ENCODE measurements at regions not wholly inside any gene's neighbourhood (a gene's known extent, or its start where the extent isn't known, plus 50 kb on each side); places are given as distances from the start of the nearest gene placed in this dataset.

DNA sequence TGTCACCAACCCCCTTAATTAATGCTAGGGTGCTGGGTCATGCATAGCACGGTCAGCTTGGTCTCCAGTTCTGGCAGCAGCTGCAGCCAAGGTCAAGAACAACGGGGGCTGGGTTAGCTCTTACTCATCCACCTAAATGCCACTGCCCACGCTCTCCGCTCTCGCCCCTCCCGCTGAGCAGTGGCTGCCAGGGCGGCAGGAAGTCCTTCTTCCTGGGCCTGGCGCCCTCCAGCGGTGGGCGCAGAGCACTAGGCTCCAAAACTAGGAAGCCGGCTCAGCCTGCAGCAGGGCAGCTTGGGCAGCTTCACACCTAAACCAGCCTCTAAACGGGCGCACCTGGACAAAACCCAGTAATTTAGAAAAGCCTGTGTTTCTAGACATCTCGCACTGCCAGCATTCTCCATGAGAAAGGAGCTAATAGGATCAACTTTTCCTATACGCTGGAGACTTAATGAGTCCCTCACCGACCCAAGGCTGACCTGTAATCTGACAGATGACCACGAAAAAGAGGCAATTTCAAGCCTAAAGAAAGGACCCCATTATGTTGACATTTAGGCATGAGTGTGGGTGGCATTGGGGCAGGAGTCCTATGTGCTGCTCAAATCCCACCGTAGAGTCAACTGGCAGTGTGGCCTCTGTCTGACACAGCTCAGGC is 78.4 kb upstream of the LRRN2 start (continued):
- TF ChIP-seq, protein P1, sequence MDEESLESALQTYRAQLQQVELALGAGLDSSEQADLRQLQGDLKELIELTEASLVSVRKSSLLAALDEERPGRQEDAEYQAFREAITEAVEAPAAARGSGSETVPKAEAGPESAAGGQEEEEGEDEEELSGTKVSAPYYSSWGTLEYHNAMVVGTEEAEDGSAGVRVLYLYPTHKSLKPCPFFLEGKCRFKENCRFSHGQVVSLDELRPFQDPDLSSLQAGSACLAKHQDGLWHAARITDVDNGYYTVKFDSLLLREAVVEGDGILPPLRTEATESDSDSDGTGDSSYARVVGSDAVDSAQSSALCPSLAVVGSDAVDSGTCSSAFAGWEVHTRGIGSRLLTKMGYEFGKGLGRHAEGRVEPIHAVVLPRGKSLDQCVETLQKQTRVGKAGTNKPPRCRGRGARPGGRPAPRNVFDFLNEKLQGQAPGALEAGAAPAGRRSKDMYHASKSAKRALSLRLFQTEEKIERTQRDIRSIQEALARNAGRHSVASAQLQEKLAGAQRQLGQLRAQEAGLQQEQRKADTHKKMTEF (CRISPR knock-in tag; IDR thresholded peaks at IDR 0.05) = no peak
- TF ChIP-seq ZNF704 (CRISPR knock-in tag; IDR thresholded peaks at IDR 0.05; ENCODE audit: borderline replicate concordance) = no peak
- TF ChIP-seq XRCC5 (optimal IDR thresholded peaks at IDR 0.05; ENCODE audit: low read length) = peak; percentile 71
- no peak for TF ChIP-seq AHR (CRISPR knock-in tag; IDR thresholded peaks at IDR 0.05)
- TF ChIP-seq, protein P2, sequence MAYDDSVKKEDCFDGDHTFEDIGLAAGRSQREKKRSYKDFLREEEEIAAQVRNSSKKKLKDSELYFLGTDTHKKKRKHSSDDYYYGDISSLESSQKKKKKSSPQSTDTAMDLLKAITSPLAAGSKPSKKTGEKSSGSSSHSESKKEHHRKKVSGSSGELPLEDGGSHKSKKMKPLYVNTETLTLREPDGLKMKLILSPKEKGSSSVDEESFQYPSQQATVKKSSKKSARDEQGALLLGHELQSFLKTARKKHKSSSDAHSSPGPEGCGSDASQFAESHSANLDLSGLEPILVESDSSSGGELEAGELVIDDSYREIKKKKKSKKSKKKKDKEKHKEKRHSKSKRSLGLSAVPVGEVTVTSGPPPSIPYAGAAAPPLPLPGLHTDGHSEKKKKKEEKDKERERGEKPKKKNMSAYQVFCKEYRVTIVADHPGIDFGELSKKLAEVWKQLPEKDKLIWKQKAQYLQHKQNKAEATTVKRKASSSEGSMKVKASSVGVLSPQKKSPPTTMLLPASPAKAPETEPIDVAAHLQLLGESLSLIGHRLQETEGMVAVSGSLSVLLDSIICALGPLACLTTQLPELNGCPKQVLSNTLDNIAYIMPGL (CRISPR knock-in tag; IDR thresholded peaks at IDR 0.05; ENCODE audit: borderline replicate concordance in 1 of 2, low read depth in 1 of 2) = no peak
- TF ChIP-seq PREB (CRISPR knock-in tag; IDR thresholded peaks at IDR 0.05) = no peak
- TF ChIP-seq ZBTB43 (CRISPR knock-in tag; conservative IDR thresholded peaks at IDR 0.05) = no peak
- TF ChIP-seq ZNF333 (CRISPR knock-in tag; IDR thresholded peaks at IDR 0.05; ENCODE audit: borderline replicate concordance) = no peak
- 0 out of 2 replicates have a peak, but pooled peaks have one; percentile 15 for TF ChIP-seq MIER2 (CRISPR knock-in tag; IDR thresholded peaks at IDR 0.05)
- TF ChIP-seq ZNF432 (CRISPR knock-in tag; IDR thresholded peaks at IDR 0.05; ENCODE audit: borderline replicate concordance) = no peak
- no peak for TF ChIP-seq RFXAP (CRISPR knock-in tag; IDR thresholded peaks at IDR 0.05; ENCODE audit: borderline replicate concordance)
- TF ChIP-seq, protein P3, sequence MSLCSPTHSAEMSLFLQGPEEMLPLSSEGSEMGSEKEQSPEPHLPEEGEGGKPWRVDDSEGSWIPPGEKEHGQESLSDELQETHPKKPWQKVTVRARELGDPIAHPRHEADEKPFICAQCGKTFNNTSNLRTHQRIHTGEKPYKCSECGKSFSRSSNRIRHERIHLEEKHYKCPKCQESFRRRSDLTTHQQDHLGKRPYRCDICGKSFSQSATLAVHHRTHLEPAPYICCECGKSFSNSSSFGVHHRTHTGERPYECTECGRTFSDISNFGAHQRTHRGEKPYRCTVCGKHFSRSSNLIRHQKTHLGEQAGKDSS (CRISPR knock-in tag; IDR thresholded peaks at IDR 0.05; ENCODE audit: borderline replicate concordance, low read depth) = 0 out of 2 replicates have a peak, but pooled peaks have one; percentile 52
- TF ChIP-seq, protein P4, sequence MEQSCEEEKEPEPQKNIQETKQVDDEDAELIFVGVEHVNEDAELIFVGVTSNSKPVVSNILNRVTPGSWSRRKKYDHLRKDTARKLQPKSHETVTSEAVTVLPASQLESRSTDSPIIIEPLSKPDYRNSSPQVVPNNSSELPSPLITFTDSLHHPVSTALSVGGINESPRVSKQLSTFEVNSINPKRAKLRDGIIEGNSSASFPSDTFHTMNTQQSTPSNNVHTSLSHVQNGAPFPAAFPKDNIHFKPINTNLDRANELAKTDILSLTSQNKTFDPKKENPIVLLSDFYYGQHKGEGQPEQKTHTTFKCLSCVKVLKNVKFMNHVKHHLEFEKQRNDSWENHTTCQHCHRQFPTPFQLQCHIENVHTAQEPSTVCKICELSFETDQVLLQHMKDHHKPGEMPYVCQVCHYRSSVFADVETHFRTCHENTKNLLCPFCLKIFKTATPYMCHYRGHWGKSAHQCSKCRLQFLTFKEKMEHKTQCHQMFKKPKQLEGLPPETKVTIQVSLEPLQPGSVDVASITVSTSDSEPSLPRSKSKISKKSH (CRISPR knock-in tag; IDR thresholded peaks at IDR 0.05; ENCODE audit: borderline replicate concordance) = no peak
- TF ChIP-seq, protein P5, sequence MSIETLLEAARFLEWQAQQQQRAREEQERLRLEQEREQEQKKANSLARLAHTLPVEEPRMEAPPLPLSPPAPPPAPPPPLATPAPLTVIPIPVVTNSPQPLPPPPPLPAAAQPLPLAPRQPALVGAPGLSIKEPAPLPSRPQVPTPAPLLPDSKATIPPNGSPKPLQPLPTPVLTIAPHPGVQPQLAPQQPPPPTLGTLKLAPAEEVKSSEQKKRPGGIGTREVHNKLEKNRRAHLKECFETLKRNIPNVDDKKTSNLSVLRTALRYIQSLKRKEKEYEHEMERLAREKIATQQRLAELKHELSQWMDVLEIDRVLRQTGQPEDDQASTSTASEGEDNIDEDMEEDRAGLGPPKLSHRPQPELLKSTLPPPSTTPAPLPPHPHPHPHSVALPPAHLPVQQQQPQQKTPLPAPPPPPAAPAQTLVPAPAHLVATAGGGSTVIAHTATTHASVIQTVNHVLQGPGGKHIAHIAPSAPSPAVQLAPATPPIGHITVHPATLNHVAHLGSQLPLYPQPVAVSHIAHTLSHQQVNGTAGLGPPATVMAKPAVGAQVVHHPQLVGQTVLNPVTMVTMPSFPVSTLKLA (IDR thresholded peaks at IDR 0.05) = no peak
